Stimulated activated CD4-positive, alpha-beta T cell treated with anti-CD3 and anti-CD28 coated beads, Interleukin-2, amount 100 ng/mL, for 4 hours (primary cell): ENCODE measurements at regions not wholly inside any gene's neighbourhood (a gene's known extent, or its start where the extent isn't known, plus 50 kb on each side); places are given as distances from the start of the nearest gene placed in this dataset.
"Not testable (repeated sequence)": the region's sequence is repeated elsewhere in the genome, so short reads cannot be mapped to it uniquely, and the experiment has no call there.

Experiments
- DNase-seq: peaks from one replicate; pipeline ENCODE4 v3.0.0-alpha.2; 2020; ENCODE audit warnings: low read depth

- DNase-seq = not testable (repeated sequence)
Measured at GRCh38 chr10:65285726-65286125, 1640.1 kb upstream of the LRRTM3 start.

- no peak for DNase-seq
Measured at GRCh38 chr10:65291286-65291685, 1634.5 kb upstream of the LRRTM3 start.

- no peak for DNase-seq
Measured at GRCh38 chr10:65292551-65292950, 1633.3 kb upstream of the LRRTM3 start.

GRCh38 chr10:65294329-65294728 lies 1631.5 kb upstream of the LRRTM3 start:
- no peak for DNase-seq

GRCh38 chr10:65301181-65301580 lies 1624.7 kb upstream of the LRRTM3 start:
- DNase-seq = no peak

- no peak for DNase-seq
Measured at GRCh38 chr10:65306201-65306600, 1619.6 kb upstream of the LRRTM3 start.

GRCh38 chr10:65312876-65313275 lies 1613.0 kb upstream of the LRRTM3 start:
- no peak for DNase-seq

GRCh38 chr10:65313406-65313805 lies 1612.4 kb upstream of the LRRTM3 start:
- DNase-seq = no peak

- no peak for DNase-seq
Measured at GRCh38 chr10:65314253-65314652, 1611.6 kb upstream of the LRRTM3 start.

- DNase-seq = no peak
Measured at GRCh38 chr10:65319493-65319892, 1606.3 kb upstream of the LRRTM3 start.

- no peak for DNase-seq
Measured at GRCh38 chr10:65320236-65321026, 1605.4 kb upstream of the LRRTM3 start.

GRCh38 chr10:65323802-65324201 lies 1602.0 kb upstream of the LRRTM3 start:
- no peak for DNase-seq

GRCh38 chr10:65325913-65326312 lies 1599.9 kb upstream of the LRRTM3 start:
- no peak for DNase-seq

GRCh38 chr10:65328486-65328885 lies 1597.3 kb upstream of the LRRTM3 start:
- DNase-seq = no peak

GRCh38 chr10:65335311-65335710 lies 1590.5 kb upstream of the LRRTM3 start:
- no peak for DNase-seq

- DNase-seq = no peak
Measured at GRCh38 chr10:65340340-65340739, 1585.5 kb upstream of the LRRTM3 start.

- DNase-seq = no peak
Measured at GRCh38 chr10:65341323-65341925, 1584.4 kb upstream of the LRRTM3 start.

- DNase-seq = no peak
Measured at GRCh38 chr10:65342245-65342644, 1583.6 kb upstream of the LRRTM3 start.

GRCh38 chr10:65346466-65346865 lies 1579.4 kb upstream of the LRRTM3 start:
- no peak for DNase-seq

- no peak for DNase-seq
Measured at GRCh38 chr10:65348637-65349036, 1577.2 kb upstream of the LRRTM3 start.

- DNase-seq = no peak
Measured at GRCh38 chr10:65350611-65351010, 1575.2 kb upstream of the LRRTM3 start.

- DNase-seq = no peak
Measured at GRCh38 chr10:65355141-65355680, 1570.6 kb upstream of the LRRTM3 start.

- no peak for DNase-seq
Measured at GRCh38 chr10:65358565-65358964, 1567.3 kb upstream of the LRRTM3 start.

- no peak for DNase-seq
Measured at GRCh38 chr10:65360497-65360896, 1565.3 kb upstream of the LRRTM3 start.
